GM21737 (cell line): ENCODE measurements at regions not wholly inside any gene's neighbourhood (a gene's known extent, or its start where the extent isn't known, plus 50 kb on each side); places are given as distances from the start of the nearest gene placed in this dataset.
"Not testable (repeated sequence)": the region's sequence is repeated elsewhere in the genome, so short reads cannot be mapped to it uniquely, and the experiment has no call there.

Experiments used
- ATAC-seq: cut with Tn5 transposase; IDR thresholded peaks from one replicate; pipeline ENCODE4 v1.9.1; 2021; ENCODE audit warnings: mild to moderate bottlenecking, moderate library complexity; ENCODE audit not compliant: unreplicated experiment

DNA sequence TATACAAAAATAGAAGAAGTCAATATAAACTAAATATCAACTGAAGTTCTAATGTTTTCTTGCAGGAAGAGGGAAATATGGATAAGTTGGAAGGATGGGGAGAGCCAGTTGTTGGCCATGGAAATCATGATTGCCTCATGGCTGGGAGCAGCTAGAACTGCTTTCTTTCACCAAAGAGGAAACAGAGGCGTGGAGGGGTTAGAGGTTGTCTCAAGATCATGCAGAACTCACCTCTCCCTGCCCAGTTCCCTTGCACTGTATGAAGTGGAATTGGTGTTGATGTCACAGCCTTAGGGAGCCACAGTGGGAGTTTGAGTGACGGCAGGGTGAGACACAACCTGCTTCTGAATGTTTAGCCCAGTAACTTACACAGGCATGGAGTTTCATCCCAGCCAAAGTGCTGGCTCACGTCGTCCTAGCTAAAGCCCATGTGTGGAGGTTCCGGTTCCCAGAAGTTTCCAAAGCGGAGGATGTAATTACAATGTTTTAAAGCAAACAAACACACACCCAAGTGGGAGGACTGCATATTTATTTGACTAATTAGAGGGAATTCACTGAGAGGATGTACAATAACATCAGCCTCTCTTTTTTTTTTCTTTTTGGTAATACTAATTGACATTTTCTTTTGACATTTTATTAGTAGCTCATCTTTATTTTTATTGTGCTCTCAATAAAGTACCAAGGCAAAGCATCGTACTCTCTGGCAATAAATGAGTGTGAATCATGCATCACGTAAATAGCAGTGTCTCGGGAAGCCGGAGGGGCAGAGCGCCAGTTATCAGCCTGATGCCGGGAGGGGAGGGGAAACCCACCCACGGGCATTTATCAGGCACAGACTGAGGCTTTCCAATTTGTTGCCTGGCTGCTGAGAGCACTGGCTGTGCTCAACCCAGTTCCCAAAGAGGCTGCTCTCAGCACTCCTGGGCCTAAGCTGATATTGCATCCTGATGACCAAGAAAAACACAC, 118.7 kb upstream of the CDH5 start:
- ATAC-seq, result no peak

- ATAC-seq, result no peak
Observed at GRCh38 chr16:66245868-66246267, 120.6 kb upstream of the CDH5 start.

DNA sequence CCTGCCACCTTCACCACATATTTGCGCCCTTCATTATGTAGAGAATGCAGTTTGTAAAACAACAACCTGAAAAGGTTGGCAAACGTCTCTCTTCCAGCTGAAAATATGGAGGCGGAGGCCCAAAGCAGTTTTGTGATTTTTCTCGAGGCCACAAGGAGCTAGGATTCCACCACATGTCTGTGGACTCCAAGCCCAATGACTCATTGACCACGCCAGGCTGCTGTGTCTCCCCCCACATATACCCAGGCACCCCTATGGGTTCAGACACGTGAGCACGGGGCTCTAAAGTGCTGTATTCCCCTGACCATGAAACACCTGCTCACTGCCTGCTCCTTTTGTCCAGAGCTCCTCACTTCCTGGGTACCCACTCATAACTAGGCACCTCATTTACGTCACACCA, 121.4 kb upstream of the CDH5 start:
- ATAC-seq, result no peak

GRCh38 chr16:66242672-66243071, 123.8 kb upstream of the CDH5 start:
- ATAC-seq, result no peak

GRCh38 chr16:66242206-66242605, 124.3 kb upstream of the CDH5 start:
- not testable (repeated sequence) for ATAC-seq

DNA sequence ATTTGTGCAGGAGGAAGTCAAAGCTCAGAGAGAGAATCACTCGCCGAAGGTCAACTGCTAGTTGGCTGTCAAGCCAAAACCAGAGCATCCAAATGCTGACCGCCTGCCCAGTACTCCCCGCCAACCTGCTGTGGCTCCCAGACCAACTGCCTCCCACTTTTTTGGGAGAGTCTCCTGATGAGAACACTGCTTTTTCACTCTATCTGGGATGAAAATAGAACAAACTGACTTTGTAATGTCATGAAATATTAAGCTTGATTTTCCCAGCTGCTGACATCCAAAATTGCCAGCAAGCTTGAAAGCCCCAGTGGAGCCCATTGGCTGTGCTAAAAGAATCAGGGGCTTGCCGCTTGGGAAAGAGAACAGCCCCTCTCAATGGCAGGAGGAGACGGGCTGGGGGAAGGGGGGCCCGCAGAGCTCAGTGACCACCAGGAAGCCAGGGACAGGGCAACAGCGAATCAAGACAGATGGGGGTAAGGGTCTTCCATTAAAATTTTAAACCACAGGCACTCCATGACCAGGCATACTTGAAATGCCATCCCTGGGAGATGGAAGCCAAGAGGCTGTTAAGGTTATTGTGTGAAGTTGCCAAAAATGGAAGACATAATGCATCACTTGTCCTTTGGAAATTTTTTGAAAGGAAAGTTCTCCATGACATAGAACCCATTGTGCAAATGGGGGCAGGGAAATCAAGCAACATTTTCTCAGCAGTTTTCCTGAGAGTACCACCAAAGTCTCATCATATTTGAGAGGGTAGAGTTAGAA, 125.7 kb upstream of the CDH5 start:
- ATAC-seq, result no peak

DNA sequence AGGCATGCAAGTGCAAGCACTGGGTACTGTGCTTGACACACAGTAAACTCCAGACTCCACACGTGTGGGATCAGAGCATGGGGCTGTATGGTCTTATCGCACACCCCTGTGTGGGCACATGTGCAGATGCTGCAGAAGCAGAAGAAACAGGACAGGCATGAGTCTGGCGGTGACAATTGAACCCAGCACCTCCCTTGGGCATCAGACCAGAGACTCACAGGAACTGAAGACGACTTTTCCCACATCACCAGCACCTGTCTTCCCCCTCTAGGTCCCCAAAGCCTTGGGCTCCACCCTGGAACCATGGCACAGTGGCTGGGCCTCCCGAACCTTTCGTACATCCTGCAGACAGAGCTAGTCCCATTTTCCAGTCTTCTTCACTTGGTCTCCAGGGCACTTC, 126.4 kb upstream of the CDH5 start:
- no peak for ATAC-seq

- no peak for ATAC-seq
Observed at GRCh38 chr16:66238696-66239095, 127.8 kb upstream of the CDH5 start.

GRCh38 chr16:66236301-66236700, 130.2 kb upstream of the CDH5 start:
- no peak for ATAC-seq

DNA sequence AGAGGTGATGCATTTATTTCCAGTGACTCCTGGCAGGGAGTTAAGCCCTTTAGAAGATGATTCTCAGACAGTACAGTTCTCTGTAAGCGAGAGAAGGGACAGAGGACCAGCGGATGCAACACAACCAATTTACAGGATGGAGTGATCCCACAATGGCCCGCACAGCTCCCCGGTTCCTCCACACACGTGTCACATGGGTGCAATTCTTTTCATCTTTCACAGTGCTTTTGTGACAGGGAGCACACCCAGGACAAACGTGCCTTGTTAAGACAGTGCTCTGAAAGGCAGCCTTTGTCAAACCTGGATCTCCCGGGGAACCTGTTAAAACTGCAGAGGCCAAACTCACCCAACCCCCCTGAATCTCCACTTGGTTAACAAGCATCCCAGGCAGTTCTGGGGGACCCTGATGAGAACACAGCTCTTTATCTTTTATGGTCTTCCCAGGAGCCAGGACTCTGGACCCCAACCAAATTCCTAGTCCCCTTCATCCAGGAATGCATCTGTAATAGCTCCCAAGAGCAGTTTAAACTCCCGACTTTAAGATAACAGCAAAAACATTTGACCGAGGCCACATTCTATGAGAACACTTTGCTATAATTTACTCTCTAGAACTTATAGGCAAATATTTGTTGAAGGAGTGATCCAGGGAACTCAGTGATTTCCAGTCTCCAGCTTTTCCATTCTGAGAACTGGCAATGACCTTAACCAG, 134.9 kb upstream of the CDH5 start:
- ATAC-seq, result no peak

GRCh38 chr16:66229651-66230050, 136.8 kb upstream of the CDH5 start:
- no peak for ATAC-seq

DNA sequence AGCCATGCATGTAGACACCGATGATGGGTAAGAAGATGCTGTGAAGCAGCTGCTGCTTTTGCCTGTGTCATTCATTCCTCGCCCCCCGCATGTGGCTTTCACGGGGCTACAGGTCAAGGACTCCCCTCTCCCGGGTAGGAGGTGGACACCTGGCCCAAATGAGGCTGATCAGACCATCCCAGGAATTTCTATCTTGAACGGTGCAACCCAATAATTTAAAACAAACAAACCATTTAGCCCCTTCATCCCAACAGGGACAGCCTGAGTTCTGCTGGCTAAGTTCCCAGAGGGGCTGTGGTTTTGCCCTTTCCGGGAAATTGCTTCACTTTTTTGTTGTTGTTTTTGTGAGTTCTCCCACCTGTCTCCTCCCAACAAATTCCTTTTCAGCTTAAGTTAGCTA, 137.7 kb upstream of the CDH5 start:
- no peak for ATAC-seq

DNA sequence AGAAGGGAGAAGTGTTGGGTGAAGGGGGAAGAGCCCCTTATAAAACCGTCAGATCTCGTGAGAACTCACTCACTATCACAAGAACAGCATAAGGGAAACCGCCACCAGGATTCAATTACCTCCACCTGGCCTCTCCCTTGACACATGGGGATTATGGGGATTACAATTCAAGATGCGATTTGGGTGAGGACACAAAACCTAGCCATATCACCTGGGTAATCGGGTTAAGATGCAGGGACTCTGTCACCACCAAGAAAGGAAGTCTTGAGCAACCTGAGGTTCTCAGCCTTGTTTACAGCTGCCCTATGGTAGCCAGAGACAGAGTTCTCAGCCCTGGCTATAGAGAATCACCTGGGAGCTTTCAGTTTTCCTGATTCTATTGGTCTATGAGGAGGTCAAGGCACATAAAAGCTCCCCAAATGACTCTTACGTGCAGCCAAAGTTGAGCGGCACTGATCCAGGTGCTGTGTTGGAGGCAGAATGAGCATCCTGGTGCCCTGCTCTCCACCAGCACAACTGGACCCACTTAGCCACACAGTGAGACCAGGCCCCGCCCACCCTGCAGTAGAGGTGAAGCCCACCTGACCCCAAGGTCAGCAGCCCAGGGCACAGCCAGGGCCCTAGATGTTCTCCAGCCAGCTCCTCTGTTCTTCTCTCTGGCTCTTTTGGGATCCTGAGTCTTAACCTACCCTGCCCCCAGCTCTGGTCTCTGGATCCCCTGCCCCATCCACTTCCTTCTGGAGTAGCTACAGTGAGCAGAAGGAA, 138.5 kb upstream of the CDH5 start:
- ATAC-seq, result no peak

GRCh38 chr16:66226762-66227161, 139.7 kb upstream of the CDH5 start:
- ATAC-seq, result no peak

- ATAC-seq, result no peak
Observed at GRCh38 chr16:66225696-66226095, 140.8 kb upstream of the CDH5 start.

GRCh38 chr16:66224626-66225025, 141.9 kb upstream of the CDH5 start:
- no peak for ATAC-seq

DNA sequence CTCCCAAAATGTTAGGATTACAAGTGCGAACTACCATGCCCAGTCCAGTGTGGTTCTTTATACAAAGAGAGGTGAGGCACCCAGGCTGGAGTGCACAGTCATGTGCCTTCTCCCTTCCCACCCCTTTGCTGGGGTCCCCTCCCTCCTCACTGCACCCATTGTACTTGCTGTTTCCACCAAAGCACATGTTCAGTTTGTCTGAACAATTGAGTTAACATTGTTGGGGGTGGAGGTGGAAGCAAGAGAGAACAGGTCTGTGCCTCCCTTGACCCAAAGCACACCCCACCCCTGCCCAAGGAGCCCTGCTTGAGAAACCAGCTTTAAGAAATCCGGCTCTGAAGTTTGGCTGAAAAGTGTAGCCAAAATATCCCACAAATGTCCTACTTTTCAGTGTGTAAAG, 142.3 kb upstream of the CDH5 start:
- no peak for ATAC-seq

DNA sequence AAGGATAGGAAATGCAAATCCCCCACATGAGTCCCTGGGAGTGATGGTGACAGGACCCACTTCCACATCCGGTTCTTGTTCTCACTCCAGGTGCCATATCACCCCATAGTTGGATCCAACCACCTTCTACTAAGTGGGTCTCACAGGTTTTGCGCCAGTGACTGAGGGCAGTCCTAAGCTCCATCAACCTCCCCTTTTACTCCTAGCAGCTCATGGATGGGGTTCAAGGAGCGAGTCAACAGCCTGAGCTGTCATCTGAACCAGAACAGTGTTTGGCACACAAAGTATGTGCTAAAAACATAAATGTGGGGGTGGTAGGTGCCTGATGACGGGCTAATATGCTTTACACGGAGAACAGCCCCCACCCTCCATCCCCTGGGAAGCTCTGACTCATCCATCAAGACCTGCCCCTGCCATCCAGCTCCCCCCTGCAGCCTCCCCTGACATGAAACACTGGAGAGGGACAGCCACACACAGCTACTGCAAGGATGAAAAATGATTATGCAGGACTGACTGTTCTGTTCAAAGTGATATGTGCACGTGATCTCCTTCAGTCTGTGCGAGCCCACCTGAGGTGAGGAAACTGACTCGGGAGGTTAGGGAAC, 143.2 kb upstream of the CDH5 start:
- no peak for ATAC-seq

DNA sequence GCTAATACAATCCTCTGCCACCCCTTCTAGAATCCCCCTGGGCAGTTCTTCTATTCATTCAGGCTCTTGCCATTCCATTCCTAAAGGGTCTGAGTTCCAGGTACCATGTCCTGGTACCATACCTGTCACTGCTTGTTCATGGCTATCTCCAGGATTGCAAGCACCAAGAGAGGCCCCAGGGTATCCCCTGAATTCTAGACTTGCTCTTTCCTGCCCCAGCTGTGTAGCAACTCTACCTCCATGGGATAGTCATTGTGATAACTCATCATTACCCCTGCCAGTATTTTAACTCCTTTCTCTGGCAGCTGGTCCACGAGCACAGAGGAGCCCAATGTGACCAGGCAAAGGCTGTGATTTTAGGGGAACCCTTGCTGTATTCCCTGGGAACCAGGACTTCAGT, 143.7 kb upstream of the CDH5 start:
- no peak for ATAC-seq

- no peak for ATAC-seq
Observed at GRCh38 chr16:66220702-66221101, 145.8 kb upstream of the CDH5 start.
